Endothelial cell of umbilical vein (primary cell): ENCODE measurements at regions not wholly inside any gene's neighbourhood (a gene's known extent, or its start where the extent isn't known, plus 50 kb on each side); places are given as distances from the start of the nearest gene placed in this dataset.

ENCODE experiments used
- BruUV-seq: library from RNA; stranded (reverse); fragments of 400-500 nt; replicated peaks from 2 replicates; lab custom pipeline; 2021; lab: Mats Ljungman, UMichigan
- CTCF ChIA-PET: fragments of 300-600, 350-600 bp; sonication (Branson Sonifier 250); formaldehyde crosslinking; loops from one replicate; lab custom pipeline; 2021; ENCODE audit warnings: antibody characterized with exemption, inconsistent platforms; lab: Charles Lee
- POLR2A ChIA-PET: fragments of 300-600, 350-600 bp; sonication (Branson Sonifier 250); formaldehyde crosslinking; loops from one replicate; lab custom pipeline; 2021; ENCODE audit warnings: antibody characterized with exemption, inconsistent platforms; lab: Charles Lee
- DNase-seq: peaks from one replicate; pipeline ENCODE4 v3.0.0-alpha.2; 2011; ENCODE audit warnings: low read depth, low spot score
- FAIRE-seq: peaks from 2 replicates; lab custom pipeline; 2011; peaks lifted over from hg19 to GRCh38; lab: Jason Lieb, UNC
- H2AFZ ChIP-seq: 2 replicates; pipeline ENCODE4 v1.6.0; 2012; ENCODE audit warnings: low read depth, low read length, control low read depth, inconsistent platforms
- H3K27ac ChIP-seq: 2 replicates; pipeline ENCODE4 v1.5.1; 2011; ENCODE audit warnings: low read depth, mild to moderate bottlenecking, control low read depth, low read length, moderate library complexity; ENCODE audit not compliant: insufficient read depth
- H3K27me3 ChIP-seq, 2 experiments: 2 replicates each; pipeline versions ENCODE4 v1.6.0 to v1.6.1; 2011; ENCODE audit warnings: low read length in 2 of 2, mixed read lengths in 1 of 2; ENCODE audit not compliant: control insufficient read depth in 2 of 2, insufficient read depth in 2 of 2
- H3K36me3 ChIP-seq, 2 experiments: 2 replicates in 1 of 2; 3 replicates in 1 of 2; pipeline ENCODE4 v1.5.1; 2011; ENCODE audit warnings: low read length in 2 of 2, mild to moderate bottlenecking in 1 of 2, moderate library complexity in 1 of 2; ENCODE audit not compliant: control insufficient read depth in 2 of 2, insufficient read depth in 2 of 2; ENCODE audit errors: extremely low read depth in 1 of 2
- H3K4me1 ChIP-seq: 3 replicates; pipeline ENCODE4 v1.5.1; 2011; ENCODE audit warnings: mild to moderate bottlenecking, low read length; ENCODE audit not compliant: control insufficient read depth, insufficient read depth; ENCODE audit errors: extremely low read depth
- H3K4me2 ChIP-seq: 2 replicates; pipeline ENCODE4 v1.6.1; 2011; ENCODE audit warnings: low read length, control low read depth, mixed read lengths; ENCODE audit not compliant: insufficient read depth
- H3K4me3 ChIP-seq, 3 experiments: fragments of 200-600 bp in 1 of 3; sonication (generic), shearing (Covaris generic) in 1 of 3; replicated peaks in 1 of 3; 2 replicates each; pipeline ENCODE4 v1.5.1; 2011 to 2016; ENCODE audit warnings: control low read depth in 3 of 3, low read length in 3 of 3, mild to moderate bottlenecking in 2 of 3, inconsistent platforms in 1 of 3, low read depth in 1 of 3, moderate library complexity in 1 of 3; ENCODE audit not compliant: insufficient read depth in 1 of 3
- H3K79me2 ChIP-seq: 2 replicates; pipeline ENCODE4 v1.6.0; 2012; ENCODE audit warnings: low read length, inconsistent platforms; ENCODE audit not compliant: control insufficient read depth, insufficient read depth
- H3K9ac ChIP-seq: replicated peaks from 2 replicates; pipeline ENCODE3; 2011; ENCODE audit warnings: low read length, control low read depth; ENCODE audit not compliant: insufficient read depth; ENCODE audit errors: extremely low read depth
- H3K9me1 ChIP-seq: replicated peaks from 3 replicates; pipeline ENCODE4 v1.6.0; 2011; ENCODE audit warnings: mild to moderate bottlenecking, low read length; ENCODE audit not compliant: control insufficient read depth, insufficient read depth; ENCODE audit errors: extremely low read depth
- H3K9me3 ChIP-seq: replicated peaks from 2 replicates; pipeline ENCODE4 v1.5.1; 2012; ENCODE audit warnings: low read length, inconsistent platforms; ENCODE audit not compliant: control insufficient read depth, insufficient read depth
- H4K20me1 ChIP-seq: replicated peaks from 2 replicates; pipeline ENCODE3; 2011; ENCODE audit warnings: mild to moderate bottlenecking, low read length; ENCODE audit not compliant: control insufficient read depth, insufficient read depth; ENCODE audit errors: extremely low read depth
- CTCF ChIP-seq, 2 donors: IDR thresholded peaks; 1 replicate in 1 of 2; 2 replicates in 1 of 2; pipeline ENCODE4 v1.5.1; 2011; ENCODE audit warnings: low read length in 2 of 2, mild to moderate bottlenecking in 2 of 2, moderate library complexity in 2 of 2, control low read depth in 1 of 2, inconsistent platforms in 1 of 2, low read depth in 1 of 2; ENCODE audit not compliant: insufficient read depth in 1 of 2; ENCODE audit errors: extremely low read depth in 1 of 2
- GATA2 ChIP-seq: IDR thresholded peaks from 2 replicates; pipeline ENCODE4 v1.7.0; 2011; ENCODE audit warnings: low read depth, mild to moderate bottlenecking, moderate library complexity, mixed read lengths, low read length; ENCODE audit not compliant: insufficient read length, insufficient read depth
- MYC ChIP-seq: IDR thresholded peaks from one replicate; pipeline ENCODE4 v1.6.1; 2011; ENCODE audit warnings: mild to moderate bottlenecking, low read depth, low read length
- dilution Hi-C: fragments of 300-500 bp; cut with MboI; formaldehyde crosslinking; loops from one replicate; pipeline ENCODE4 v1.15.0; 2019; ENCODE audit warnings: low sequenced_read_pairs; ENCODE audit not compliant: extremely low pct_ligation_motif_present
- intact Hi-C: fragments of 100-400 bp; cut with micrococcal nuclease; formaldehyde crosslinking; loops from one replicate; pipeline ENCODE4 v1.10.0; 2022

GRCh38 chr21:38170704-38171682 lies 85.8 kb upstream of the KCNJ15 start:
- DNase-seq (peak; percentile 45), FAIRE-seq (peak; percentile 28)
- ChIA-PET POLR2A (interaction anchor here (1.3 kb wide), 1 partner anchor 182 kb away, joined by 6 read pairs; no protein-coding TSS in a partner anchor), CTCF (interaction anchor here (0.6 to 20.7 kb wide), 53 partner anchors 10 to 967 kb away, joined by 3 to 740 read pairs (median 3); no protein-coding TSS in a partner anchor)
- TF ChIP-seq GATA2 (peak; percentile 30), CTCF (IDR thresholded peaks at IDR 0.05; ENCODE audit: extremely low read depth in 1 of 2, insufficient read depth in 1 of 2, low read depth in 1 of 2, low read length in 2 of 2) (peak in 1 of 2 donors; percentile 30), MYC (no peak)
- dilution Hi-C loops (no loop called here), intact Hi-C loops (loop anchor here (1.0 to 5.0 kb wide), 8 partner anchors 12 to 326 kb away; partner anchors contain the start of gene ERG)
- Histone ChIP-seq H3K4me3 (peak overlapping the region in 1 of 3 experiments; percentile 34), H2AFZ (peak overlapping the region; percentile 81), H3K9ac (peak overlapping the region; percentile 56), H3K9me3 (no peaks in the 10 kb centered on the region), H3K9me1 (no peaks in the 10 kb centered on the region), H3K4me2 (peak overlapping the region; percentile 73), H3K79me2 (no peaks in the 10 kb centered on the region), H3K27ac (peak overlapping the region; percentile 84), H4K20me1 (no peaks in the 10 kb centered on the region), H3K36me3 (no peaks in the 10 kb centered on the region), H3K4me1 (peaks cover 36% of the 10 kb centered on the region), H3K27me3 (no peaks in the 10 kb centered on the region)
- TSS peak; percentile 92 for BruUV-seq
